ENCODE measurements at regions not wholly inside any gene's neighbourhood (a gene's known extent, or its start where the extent isn't known, plus 50 kb on each side); places are given as distances from the start of the nearest gene placed in this dataset.

DNA sequence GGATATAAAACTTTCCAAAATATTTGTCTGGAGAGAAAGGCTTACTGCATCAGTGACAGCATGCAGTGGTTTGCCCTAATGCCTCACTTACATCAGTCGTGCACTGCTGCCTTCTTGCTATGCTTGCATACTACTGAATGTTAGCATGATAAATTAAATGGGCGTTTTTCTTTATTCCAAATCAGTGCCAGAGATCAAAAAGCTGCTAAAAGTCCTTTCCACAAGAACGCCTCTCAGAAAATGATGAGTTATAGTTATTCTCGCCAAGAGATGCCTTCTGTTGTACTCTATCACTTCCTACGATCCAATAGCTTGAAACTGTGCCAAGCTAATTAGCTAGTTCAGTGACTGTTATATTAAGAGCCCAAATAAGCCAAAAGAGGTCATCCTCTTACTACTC lies 345.8 kb upstream of the ROBO2 start:
- DNase-seq (ENCODE audit: low read depth) = no peak

DNA sequence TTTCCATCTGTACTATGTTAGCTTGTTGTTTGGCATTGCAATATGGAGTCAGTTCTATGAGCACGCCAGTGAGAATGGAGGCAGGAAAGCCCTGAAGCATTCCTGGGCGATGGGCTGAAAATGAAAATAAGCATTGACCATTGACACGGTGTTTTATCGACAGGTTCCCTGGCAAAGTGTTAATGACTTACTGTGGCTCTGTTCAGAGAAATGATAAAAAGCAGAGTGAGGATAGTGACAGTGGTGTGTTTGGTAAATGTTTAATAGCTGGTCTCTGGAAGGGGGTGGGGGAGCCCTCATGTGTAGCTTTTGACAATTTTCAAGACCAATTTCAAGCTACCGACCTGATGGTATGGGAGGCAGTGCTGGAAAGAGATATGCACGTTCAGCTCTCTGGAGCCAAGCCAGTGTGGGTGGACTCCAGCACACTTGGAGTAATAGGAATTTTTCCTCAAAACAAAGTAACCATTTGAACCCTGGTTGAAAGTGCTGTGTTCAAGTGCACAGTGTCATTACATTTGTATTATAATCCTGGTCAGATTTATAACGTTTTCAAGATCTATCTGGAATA lies 341.7 kb upstream of the ROBO2 start:
- no peak for DNase-seq (ENCODE audit: low read depth)

DNA sequence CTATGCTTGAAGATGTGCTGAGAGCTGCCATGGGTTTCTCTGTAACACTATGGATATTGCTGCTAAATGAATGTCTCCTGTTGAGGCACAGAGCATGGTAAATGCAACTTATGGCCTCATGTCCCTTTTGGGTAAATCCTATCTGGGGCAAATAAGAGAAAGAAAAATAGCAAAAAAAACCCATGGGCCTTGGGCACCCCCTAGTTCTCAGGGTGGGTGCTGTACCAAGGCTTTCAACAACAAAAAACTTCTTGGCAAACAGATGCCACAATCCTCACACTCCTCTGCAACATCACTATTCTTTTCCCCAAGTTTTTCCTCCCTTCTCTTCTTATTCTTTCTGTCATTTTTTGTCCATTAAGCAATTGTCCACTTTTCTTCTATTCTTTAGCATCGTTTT lies 340.1 kb upstream of the ROBO2 start:
- no peak for DNase-seq (ENCODE audit: low read depth)

DNA sequence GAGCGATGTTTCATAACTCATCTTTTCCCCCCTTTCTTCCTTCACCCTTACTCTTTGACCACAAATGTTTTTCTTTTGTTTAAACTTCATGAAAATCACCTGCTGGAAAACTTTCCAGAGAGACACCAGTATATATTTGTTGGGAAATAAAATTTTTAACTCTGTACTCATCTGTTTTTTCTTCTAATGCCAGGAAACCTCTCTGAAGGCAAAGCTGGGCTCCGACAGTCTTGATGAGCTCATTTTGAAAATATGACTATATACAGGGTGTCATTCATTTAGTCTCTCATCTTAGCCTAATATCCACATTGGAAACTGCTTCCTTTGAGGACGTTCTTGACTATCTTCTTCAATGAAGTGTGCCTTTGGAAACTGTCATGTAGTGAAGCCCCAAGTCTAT lies 339.6 kb upstream of the ROBO2 start:
- no peak for DNase-seq (ENCODE audit: low read depth)

DNA sequence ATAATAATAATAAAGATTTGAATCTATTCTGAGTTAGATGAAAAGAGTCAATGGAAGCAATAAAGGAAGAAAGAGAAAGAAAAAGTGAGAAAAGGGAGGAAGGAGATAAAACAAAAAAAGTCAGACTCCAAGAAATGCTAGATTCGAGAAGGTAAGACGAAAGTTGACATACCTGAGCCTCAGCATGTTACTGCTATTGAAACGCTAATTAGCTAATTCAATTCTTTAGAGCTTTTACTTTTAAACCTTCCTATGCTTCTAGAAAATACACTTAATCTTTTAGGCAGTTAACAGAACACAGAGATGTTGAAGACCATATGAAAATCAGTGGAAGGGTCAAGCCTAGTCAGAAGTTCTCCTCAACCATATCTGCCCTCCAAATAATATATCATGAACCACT lies 337.2 kb upstream of the ROBO2 start:
- DNase-seq (ENCODE audit: low read depth) = no peak

DNA sequence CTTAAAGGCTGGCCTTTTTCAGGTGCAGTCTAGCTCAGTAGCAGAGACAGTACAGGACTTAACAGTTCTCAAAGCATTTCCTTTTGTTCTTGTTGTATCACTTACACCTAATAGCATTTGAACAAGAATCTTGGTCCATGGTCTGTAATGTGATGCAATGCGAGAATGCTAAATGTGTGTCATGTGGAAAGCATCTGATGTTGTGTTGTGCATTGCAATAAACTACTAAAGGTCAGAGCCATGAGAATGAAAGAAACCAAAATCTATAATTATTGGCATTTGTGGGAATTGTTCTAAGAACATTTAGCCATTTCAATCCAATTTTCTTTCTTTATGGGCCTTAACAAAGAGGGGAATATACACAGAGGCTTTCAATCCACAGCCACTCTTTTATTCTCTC lies 324.5 kb upstream of the ROBO2 start:
- no peak for DNase-seq (ENCODE audit: low read depth)

DNA sequence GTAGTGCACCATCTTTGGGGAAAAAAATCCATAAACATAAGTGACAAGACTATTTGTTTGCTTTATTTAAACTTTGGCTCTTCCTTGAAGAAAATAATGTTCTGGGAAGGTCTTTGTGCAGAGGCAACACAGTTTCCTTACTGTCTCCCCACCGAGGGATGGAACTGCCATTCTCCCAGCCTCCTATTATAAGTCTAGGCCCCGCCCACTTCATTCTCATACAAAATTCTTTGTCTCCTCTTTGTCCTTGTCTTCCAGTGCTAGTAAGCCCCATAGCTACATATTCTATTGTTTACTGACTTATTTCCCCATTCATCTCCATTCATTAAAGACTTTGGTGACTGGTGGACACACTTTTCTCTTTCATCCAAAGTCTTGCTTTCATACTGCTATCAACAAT lies 316.5 kb upstream of the ROBO2 start:
- no peak for DNase-seq (ENCODE audit: low read depth)

DNA sequence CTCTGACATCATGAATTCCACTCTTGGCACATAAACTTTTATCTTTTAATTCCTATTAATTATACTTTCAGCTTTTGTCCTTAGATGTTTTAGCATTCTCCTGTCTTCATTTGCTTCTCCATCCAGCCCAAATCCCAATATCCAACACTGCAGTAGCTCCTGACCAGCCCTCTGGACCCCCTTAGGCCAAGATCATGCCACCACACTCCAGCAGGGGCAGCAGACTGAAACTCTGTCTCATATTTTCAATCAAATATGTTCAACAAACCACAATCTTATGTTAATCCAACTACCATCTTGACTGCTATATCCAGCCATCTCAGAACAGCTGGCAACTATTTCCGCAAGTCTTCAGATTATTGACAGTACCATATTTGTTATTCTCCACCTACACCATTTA lies 315.8 kb upstream of the ROBO2 start:
- no peak for DNase-seq (ENCODE audit: low read depth)

DNA sequence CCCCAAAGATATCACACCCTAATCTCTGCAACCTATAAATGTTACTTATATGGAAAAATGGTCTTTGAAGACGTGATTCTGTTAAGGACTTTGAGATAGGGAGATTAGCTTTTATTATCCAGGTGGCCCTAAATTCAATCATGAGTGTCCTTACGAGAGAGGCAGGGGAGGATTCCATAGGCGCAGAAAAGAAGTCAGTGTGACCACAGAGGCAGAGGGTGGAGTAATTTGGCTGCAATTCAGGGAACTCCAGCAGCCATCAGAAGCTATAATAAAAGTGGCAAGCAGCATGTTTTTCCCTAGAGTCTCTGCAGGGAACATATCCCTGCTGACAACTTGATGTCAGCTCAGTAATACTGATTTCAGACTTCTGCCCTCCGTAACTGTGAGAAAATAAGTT lies 315.2 kb upstream of the ROBO2 start:
- no peak for DNase-seq (ENCODE audit: low read depth)

DNA sequence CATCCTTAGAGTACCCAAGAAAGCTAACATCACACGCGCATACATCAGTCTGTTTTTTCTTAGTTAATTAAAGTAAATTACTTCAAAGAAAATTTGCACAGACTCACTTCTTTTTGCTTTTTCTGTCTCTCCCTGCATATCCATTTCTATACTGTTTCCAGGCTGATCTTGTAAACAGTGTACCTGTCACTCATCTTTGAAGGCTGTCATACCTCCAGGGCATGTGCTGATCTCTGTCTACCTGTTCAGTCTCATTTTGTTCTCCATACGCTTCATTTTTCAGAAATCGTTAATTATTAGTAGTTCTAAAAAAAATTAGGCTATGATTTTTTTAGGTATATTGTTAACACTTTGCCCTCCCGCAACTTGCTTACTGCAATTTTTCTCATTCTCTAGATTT lies 313.9 kb upstream of the ROBO2 start:
- DNase-seq (ENCODE audit: low read depth) = no peak

DNA sequence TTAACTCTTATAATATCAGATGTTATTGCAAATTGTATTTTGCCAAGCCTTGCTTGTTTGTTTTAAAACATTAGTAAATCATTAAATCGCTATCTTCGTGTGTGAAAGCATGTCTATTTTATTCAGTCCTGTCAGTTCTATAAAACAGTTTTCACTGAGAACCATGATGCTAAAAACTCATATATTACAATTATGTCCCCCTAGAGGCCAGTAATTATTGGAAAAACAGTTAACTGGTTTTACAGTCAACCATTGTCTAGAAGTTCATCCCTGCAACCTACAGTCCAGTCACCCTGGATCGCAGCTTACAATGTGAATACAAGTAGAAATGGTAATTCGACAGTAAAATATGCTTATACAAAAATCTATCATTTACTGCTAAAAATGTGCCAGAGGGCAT lies 311.5 kb upstream of the ROBO2 start:
- DNase-seq (ENCODE audit: low read depth) = no peak

DNA sequence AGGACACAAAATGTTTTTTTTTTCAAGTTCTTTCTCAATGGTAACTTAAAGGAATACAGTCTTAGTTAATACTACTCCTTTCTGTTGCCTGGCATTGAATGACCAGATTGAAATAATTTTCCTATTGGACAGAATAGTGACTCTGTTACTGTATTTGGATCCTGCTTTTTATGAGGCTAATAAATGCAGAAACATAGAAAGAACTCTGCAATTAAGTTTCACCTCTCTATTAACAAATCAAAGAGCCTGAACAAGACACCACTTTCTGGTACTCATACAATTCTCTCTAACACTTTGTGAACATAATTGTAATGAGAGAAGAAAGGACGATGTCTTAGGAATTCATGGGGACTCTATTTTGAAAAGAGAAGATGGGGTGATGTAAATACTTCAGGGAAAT lies 308.4 kb upstream of the ROBO2 start:
- DNase-seq (ENCODE audit: low read depth) = no peak

DNA sequence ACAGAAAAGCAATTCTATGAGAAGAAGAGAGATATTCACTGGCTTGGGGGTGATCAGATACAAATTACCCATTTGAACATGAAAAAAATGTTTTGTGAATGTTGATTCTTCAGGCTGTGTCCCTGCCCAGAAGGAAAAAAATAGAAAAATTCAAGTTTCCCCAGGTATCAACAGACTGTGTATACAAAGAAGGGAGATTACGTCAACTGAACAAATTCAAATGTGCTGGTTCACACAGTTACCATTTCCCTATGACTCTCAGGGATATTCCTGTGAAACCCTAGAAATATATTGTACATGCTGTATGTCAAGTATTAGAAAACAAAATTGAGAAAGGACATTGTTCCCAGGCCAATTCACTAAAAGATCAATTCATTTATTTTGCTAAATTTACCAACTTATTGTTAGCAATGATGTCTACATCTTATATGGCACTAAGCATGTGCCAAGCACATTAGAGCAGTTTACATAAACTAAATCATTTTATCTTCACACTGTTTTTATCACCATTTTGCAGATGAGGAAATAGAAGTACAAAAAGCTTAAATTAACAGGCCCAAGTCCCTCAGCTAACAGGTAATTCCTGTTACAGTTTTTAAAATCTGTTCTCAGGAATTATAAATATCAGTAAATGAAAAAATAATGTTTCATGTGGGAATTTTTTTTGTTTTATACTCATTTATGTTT lies 306.7 kb upstream of the ROBO2 start:
- no peak for DNase-seq (ENCODE audit: low read depth)

DNA sequence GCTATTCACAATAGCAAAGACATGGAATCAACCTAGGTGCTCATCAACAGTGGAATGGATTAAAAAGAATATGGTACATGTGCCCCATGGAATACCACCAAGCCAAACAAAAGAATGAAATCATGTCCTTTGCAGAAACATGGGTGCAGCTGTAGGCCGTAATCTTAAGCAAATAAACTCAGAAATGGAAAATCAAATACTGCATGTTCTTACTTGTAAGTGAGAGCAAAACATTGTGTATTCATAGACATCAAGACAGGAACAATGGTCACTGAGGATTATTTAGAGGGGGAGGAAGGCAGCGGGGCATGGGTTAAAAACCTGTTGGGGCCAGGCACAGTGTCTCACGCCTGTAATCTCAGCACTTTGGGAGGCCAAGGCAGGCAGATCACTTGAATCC lies 304.7 kb upstream of the ROBO2 start:
- DNase-seq (ENCODE audit: low read depth) = no peak

DNA sequence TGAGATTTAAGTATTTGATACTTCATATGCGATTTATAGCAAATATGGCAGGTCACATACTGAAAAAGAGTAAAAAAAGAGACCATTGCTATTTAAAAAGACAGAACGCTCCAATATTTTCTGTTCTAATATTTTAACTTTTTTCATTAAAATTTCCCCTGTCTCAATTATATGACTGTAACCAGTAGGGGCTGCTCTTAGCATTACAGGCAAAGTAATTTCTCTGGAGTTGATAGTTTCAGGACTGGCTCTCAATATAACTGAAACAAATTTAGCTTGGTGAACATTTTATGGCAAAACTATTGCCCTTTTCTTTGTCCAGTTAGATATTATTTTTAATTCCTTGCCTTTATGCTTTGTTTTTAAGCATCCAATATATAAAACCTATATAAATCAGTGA lies 286.3 kb upstream of the ROBO2 start:
- DNase-seq (ENCODE audit: low read depth) = no peak

DNA sequence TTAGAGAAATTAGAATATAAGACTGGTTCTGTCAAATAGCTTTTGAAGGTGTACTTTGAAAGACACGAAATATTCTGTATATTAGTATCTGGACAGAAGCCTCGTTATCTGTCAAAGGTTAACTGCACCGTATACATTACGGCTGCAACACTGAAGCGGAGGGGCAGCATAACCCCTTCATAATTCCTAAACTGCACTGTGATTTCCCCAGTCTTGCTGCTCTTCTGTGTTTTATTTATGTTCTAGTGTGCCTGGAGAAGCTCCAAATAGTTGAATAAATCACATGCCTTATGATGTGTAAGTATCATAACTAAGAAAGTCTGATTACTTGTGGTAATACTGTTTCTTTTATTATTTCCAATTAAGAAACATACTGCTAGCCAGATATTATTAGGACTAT lies 285.7 kb upstream of the ROBO2 start:
- no peak for DNase-seq (ENCODE audit: low read depth)

DNA sequence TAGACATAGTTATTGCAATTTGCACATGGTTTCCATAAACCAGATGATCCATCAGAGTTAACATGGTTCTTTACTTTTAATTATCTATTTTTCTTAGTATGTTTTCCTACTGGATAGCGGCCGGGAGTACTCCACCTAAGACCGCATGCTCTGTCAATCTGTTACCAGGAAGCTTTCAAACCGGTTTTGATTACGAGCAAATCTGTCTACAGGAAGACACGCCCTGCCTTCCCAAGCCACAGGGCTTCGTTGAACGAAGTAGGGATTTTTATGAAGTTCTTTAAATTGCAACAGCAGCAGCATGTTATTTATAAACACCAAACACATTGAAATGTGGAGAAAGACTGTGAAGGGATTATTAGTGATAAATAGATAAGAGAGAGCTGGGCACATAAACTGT lies 283.3 kb upstream of the ROBO2 start:
- no peak for DNase-seq (ENCODE audit: low read depth)

DNA sequence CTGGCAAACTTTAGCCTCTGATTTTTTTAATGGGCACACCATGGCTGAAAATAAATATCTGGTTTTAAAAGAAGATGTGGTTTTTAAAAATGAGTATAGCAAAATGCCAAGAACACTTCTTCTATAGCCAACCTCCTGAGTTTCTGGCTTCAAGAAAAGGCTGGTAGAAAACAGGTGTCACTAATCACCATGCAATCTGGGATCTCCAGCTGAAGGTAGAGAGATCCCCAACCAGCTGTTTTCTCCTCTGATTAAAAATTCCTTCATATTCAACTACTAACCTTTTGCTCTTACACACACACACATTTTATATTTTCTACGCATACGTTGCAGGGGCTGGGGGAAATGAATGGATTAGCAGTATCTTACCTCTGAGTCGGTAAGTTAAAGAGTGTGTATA lies 279.6 kb upstream of the ROBO2 start:
- DNase-seq (ENCODE audit: low read depth) = no peak

DNA sequence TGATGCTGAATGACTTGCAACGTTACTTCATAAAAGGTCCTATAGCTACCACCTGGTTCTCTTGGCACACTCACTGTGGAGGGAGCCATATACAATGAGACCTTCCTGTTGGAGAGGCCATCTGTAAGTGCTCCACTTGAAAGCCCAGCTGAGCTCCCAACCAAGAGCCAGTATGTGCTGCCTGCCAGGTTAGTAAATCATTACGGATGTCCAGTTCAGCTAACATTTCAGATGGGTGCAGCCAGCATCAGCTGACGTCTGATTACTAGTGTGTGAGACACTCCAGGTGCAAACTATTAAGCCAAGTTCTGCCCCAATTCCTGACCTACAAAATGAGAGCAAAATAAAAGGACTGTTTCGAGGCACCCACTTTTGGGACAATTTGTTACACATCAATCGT lies 274.4 kb upstream of the ROBO2 start:
- DNase-seq (ENCODE audit: low read depth) = no peak

DNA sequence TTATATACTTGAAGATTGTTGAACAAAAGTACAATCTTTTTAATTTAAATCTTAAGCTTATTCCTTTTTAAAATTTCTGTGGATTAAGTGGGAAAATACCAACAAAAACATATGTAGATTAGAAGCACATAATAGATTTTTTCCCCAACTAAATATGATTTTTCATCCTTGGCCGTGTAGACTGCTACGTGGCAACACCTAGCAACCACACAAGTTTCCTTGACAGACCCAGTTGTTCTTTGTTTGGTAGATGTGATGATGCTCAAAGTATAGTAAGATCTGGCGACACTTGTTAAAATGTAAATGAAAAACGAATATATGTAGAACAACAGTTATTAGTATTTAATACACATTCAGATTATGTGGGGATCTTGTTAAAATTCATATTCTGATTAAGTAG lies 271.0 kb upstream of the ROBO2 start:
- no peak for DNase-seq (ENCODE audit: low read depth)

DNA sequence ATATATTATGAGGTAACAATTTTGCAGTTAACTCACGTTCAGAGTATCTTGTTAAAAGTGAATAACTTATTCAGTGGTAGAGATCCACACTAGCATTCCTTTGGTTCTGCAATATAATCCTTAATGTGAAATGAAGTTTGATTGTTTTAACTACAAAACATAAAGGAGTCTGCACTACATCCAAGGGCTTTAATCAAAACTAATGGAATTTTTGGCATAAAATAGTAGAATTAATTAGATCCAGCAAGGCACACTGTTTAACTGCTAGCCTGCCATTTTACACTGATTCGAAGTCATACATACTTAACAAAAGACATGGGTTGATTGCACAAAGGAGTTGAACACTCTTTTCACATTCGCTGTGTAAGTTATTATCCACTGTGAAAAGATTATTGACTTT lies 263.0 kb upstream of the ROBO2 start:
- DNase-seq (ENCODE audit: low read depth) = no peak

DNA sequence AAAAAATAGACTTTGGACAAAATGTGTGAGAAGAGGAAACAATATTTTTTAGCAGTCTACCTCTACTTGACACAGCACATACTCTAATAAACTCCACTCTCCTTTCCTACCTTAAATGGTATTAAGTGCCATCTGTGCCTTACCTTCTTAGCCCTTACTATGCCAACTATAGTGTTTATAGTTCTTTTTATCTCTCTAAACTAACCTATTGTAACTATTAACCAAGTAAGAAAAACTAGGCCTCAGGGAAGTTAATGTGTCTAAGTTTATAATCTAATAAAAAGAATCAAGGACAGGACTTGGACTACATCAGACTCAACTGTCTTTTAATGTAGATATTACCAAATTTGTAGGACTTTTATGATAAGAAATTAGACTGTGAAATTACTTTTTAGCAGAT lies 251.7 kb upstream of the ROBO2 start:
- DNase-seq (ENCODE audit: low read depth) = no peak

DNA sequence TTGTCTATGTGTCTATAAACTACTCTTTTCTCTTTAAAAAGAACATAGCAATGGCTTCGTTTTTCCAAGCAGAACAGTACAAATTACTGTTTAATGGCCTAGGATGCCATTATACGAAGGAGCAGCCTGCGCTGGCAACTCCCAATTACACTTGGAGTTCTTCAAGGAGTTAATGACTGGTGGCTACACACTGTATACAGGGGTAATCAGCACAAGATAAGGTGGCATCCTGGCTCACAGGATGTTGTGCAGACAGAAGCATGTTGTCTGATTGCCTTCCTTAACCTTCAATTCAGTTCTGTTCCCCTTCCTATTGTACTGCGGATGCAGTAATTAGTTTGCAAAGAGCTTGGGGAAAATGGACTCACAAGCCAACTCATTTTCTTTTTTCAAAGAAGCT lies 250.7 kb upstream of the ROBO2 start:
- no peak for DNase-seq (ENCODE audit: low read depth)

DNA sequence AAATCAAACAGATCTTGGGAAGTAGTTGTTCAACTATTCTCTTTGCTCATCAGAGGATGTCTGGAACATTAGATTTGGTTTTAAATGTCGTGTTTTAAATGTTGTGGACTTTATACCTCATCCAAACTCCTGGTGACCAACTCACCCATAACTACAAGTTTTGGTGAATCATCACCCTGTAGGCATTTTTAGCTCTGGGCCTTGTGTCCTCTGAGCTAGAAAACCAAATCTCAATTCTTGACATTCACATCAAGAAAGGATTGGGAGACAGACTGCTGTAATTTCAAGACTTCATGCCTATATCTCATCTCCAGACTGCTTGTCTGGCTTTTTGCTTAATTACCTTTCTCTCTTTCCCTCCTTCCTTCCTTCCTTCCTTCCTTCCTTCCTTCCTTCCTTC lies 228.5 kb upstream of the ROBO2 start:
- no peak for DNase-seq (ENCODE audit: low read depth)

All from non-pigmented ciliary epithelial cell (primary cell).